ENCODE measurements at regions not wholly inside any gene's neighbourhood (a gene's known extent, or its start where the extent isn't known, plus 50 kb on each side); places are given as distances from the start of the nearest gene placed in this dataset.

- H2BK5ac ChIP-seq (ENCODE audit: low read length), result peak overlapping the region; percentile 57
- H2BK120ac ChIP-seq (ENCODE audit: low read depth, low read length), result no peak overlapping the region
- peak overlapping the region; percentile 4 for H4K8ac ChIP-seq (ENCODE audit: low read depth, low read length)
- H3K23ac ChIP-seq (ENCODE audit: low read depth, low read length, poor library complexity), result peak overlapping the region; percentile 6
- no peak overlapping the region for H3K4me2 ChIP-seq (ENCODE audit: insufficient read depth, low read length, poor library complexity, severe bottlenecking)
- H3K27me3 ChIP-seq (ENCODE audit: control insufficient read depth in 3 of 3, insufficient read depth in 3 of 3, low read depth in 1 of 3, low read length in 3 of 3), result no peaks in the 10 kb centered on the region
- no CpG with 5 or more reads among the region's 14 CpGs for WGBS, 2 donors (ENCODE audit: extremely low coverage in 2 of 2, insufficient read length in 2 of 2, insufficient replicate concordance in 1 of 2)
- no peak for DNase-seq (ENCODE audit: low spot score)
- peaks cover 26 to 62% of the 10 kb centered on the region in 2 donors for H3K36me3 ChIP-seq (replicated peaks in 1 of 2; ENCODE audit: control insufficient read depth in 2 of 2, insufficient read depth in 2 of 2, low read length in 2 of 2)
- peak overlapping the region; percentile 87 for H3K18ac ChIP-seq (ENCODE audit: low read length)
- no peak overlapping the region for H3K4ac ChIP-seq (ENCODE audit: low read length)
- H3K9ac ChIP-seq (ENCODE audit: low read depth, low read length, poor library complexity), result no peak overlapping the region
- H3K14ac ChIP-seq (ENCODE audit: low read length), result peak overlapping the region; percentile 9
- H3K4me3 ChIP-seq (ENCODE audit: low read length in 2 of 2), result no peak overlapping the region
- no peak overlapping the region for H2AFZ ChIP-seq (ENCODE audit: low read length)
- H3K4me1 ChIP-seq (ENCODE audit: control insufficient read depth in 2 of 2, insufficient read depth in 1 of 2, low read depth in 1 of 2, low read length in 2 of 2), result peaks cover 0 to 1% of the 10 kb centered on the region in 2 donors
- H3K9me3 ChIP-seq (replicated peaks in 1 of 2; ENCODE audit: control insufficient read depth in 2 of 2, insufficient read depth in 1 of 2, low read depth in 1 of 2, low read length in 2 of 2), result no peaks in the 10 kb centered on the region
- no peak overlapping the region for H2BK15ac ChIP-seq (ENCODE audit: low read length)
- no peak overlapping the region for H2BK12ac ChIP-seq (ENCODE audit: low read length)
- H4K91ac ChIP-seq (ENCODE audit: low read depth, low read length, poor library complexity), result peak overlapping the region; percentile 53
- no peak overlapping the region for H2AK5ac ChIP-seq (ENCODE audit: low read depth, low read length)
- no peak overlapping the region for H3K27ac ChIP-seq (replicated peaks; ENCODE audit: low read length)
- peaks cover 8% of the 10 kb centered on the region for H3K79me1 ChIP-seq (ENCODE audit: low read depth, low read length)
Measured at GRCh38 chr17:77499699-77500435, 359.1 kb downstream of the SEC14L1 start.

- no peak overlapping the region for H3K9ac ChIP-seq (ENCODE audit: low read depth, low read length, poor library complexity)
- H3K27me3 ChIP-seq (ENCODE audit: control insufficient read depth in 3 of 3, insufficient read depth in 3 of 3, low read depth in 1 of 3, low read length in 3 of 3), result no peaks in the 10 kb centered on the region
- H3K4me2 ChIP-seq (ENCODE audit: insufficient read depth, low read length, poor library complexity, severe bottlenecking), result no peak overlapping the region
- no peaks in the 10 kb centered on the region for H3K9me3 ChIP-seq (replicated peaks in 1 of 2; ENCODE audit: control insufficient read depth in 2 of 2, insufficient read depth in 1 of 2, low read depth in 1 of 2, low read length in 2 of 2)
- H3K36me3 ChIP-seq (replicated peaks in 1 of 2; ENCODE audit: control insufficient read depth in 2 of 2, insufficient read depth in 2 of 2, low read length in 2 of 2), result peaks cover 22 to 52% of the 10 kb centered on the region in 2 donors
- no peak overlapping the region for H3K27ac ChIP-seq (replicated peaks; ENCODE audit: low read length)
- no peak overlapping the region for H2BK15ac ChIP-seq (ENCODE audit: low read length)
- H2AK5ac ChIP-seq (ENCODE audit: low read depth, low read length), result no peak overlapping the region
- no peak overlapping the region for H4K91ac ChIP-seq (ENCODE audit: low read depth, low read length, poor library complexity)
- H3K18ac ChIP-seq (ENCODE audit: low read length), result no peak overlapping the region
- no peak overlapping the region for H2AFZ ChIP-seq (ENCODE audit: low read length)
- H3K23ac ChIP-seq (ENCODE audit: low read depth, low read length, poor library complexity), result no peak overlapping the region
- peaks cover 0 to 1% of the 10 kb centered on the region in 2 donors for H3K4me1 ChIP-seq (ENCODE audit: control insufficient read depth in 2 of 2, insufficient read depth in 1 of 2, low read depth in 1 of 2, low read length in 2 of 2)
- no peak overlapping the region for H4K8ac ChIP-seq (ENCODE audit: low read depth, low read length)
- H3K4ac ChIP-seq (ENCODE audit: low read length), result no peak overlapping the region
- H3K14ac ChIP-seq (ENCODE audit: low read length), result no peak overlapping the region
- no peak overlapping the region for H2BK12ac ChIP-seq (ENCODE audit: low read length)
- H2BK5ac ChIP-seq (ENCODE audit: low read length), result no peak overlapping the region
- no peak overlapping the region for H2BK120ac ChIP-seq (ENCODE audit: low read depth, low read length)
- no CpG with 5 or more reads among the region's 12 CpGs for WGBS, 2 donors (ENCODE audit: extremely low coverage in 2 of 2, insufficient read length in 2 of 2, insufficient replicate concordance in 1 of 2)
- no peak for DNase-seq (ENCODE audit: low spot score)
- H3K79me1 ChIP-seq (ENCODE audit: low read depth, low read length), result peaks cover 4% of the 10 kb centered on the region
- no peak overlapping the region for H3K4me3 ChIP-seq (ENCODE audit: low read length in 2 of 2)
Measured at GRCh38 chr17:77501101-77501566, 360.4 kb downstream of the SEC14L1 start.

- peak overlapping the region; percentile 17 for H4K8ac ChIP-seq (ENCODE audit: low read depth, low read length)
- no peak overlapping the region for H3K4me3 ChIP-seq (ENCODE audit: low read length in 2 of 2)
- no peak overlapping the region for H3K4ac ChIP-seq (ENCODE audit: low read length)
- H2BK120ac ChIP-seq (ENCODE audit: low read depth, low read length), result no peak overlapping the region
- peaks cover 0 to 1% of the 10 kb centered on the region in 2 donors for H3K4me1 ChIP-seq (ENCODE audit: control insufficient read depth in 2 of 2, insufficient read depth in 1 of 2, low read depth in 1 of 2, low read length in 2 of 2)
- no peak overlapping the region for H3K4me2 ChIP-seq (ENCODE audit: insufficient read depth, low read length, poor library complexity, severe bottlenecking)
- peak overlapping the region; percentile 71 for H3K18ac ChIP-seq (ENCODE audit: low read length)
- H2BK5ac ChIP-seq (ENCODE audit: low read length), result no peak overlapping the region
- no peak overlapping the region for H3K23ac ChIP-seq (ENCODE audit: low read depth, low read length, poor library complexity)
- no peak overlapping the region for H2AK5ac ChIP-seq (ENCODE audit: low read depth, low read length)
- H2BK15ac ChIP-seq (ENCODE audit: low read length), result no peak overlapping the region
- H3K9ac ChIP-seq (ENCODE audit: low read depth, low read length, poor library complexity), result no peak overlapping the region
- peaks cover 4% of the 10 kb centered on the region for H3K79me1 ChIP-seq (ENCODE audit: low read depth, low read length)
- no peak overlapping the region for H2BK12ac ChIP-seq (ENCODE audit: low read length)
- no peak overlapping the region for H4K91ac ChIP-seq (ENCODE audit: low read depth, low read length, poor library complexity)
- WGBS, 2 donors (ENCODE audit: extremely low coverage in 2 of 2, insufficient read length in 2 of 2, insufficient replicate concordance in 1 of 2), result no CpG with 5 or more reads among the region's 16 CpGs
- no peak overlapping the region for H3K14ac ChIP-seq (ENCODE audit: low read length)
- no peak for DNase-seq (ENCODE audit: low spot score)
- no peaks in the 10 kb centered on the region for H3K9me3 ChIP-seq (replicated peaks in 1 of 2; ENCODE audit: control insufficient read depth in 2 of 2, insufficient read depth in 1 of 2, low read depth in 1 of 2, low read length in 2 of 2)
- peaks cover 14 to 43% of the 10 kb centered on the region in 2 donors for H3K36me3 ChIP-seq (replicated peaks in 1 of 2; ENCODE audit: control insufficient read depth in 2 of 2, insufficient read depth in 2 of 2, low read length in 2 of 2)
- H3K27ac ChIP-seq (replicated peaks; ENCODE audit: low read length), result no peak overlapping the region
- no peaks in the 10 kb centered on the region for H3K27me3 ChIP-seq (ENCODE audit: control insufficient read depth in 3 of 3, insufficient read depth in 3 of 3, low read depth in 1 of 3, low read length in 3 of 3)
- no peak overlapping the region for H2AFZ ChIP-seq (ENCODE audit: low read length)
Measured at GRCh38 chr17:77501751-77502625, 361.2 kb downstream of the SEC14L1 start.
